ENCODE measurements at regions not wholly inside any gene's neighbourhood (a gene's known extent, or its start where the extent isn't known, plus 50 kb on each side); places are given as distances from the start of the nearest gene placed in this dataset.
"Not testable (repeated sequence)": the region's sequence is repeated elsewhere in the genome, so short reads cannot be mapped to it uniquely, and the experiment has no call there.

GRCh38 chr14:54033285-54033684 lies 76.7 kb upstream of the BMP4 start:
- H3K4me1 Mint-ChIP-seq; H3K4me3 Mint-ChIP-seq; H3K27me3 Mint-ChIP-seq (ENCODE audit: low read depth in 3 of 3); H4K20me1 ChIP-seq (ENCODE audit: insufficient read depth, low read length); H3K27ac Mint-ChIP-seq; H3K9ac ChIP-seq (ENCODE audit: insufficient read depth, low read length, poor library complexity, severe bottlenecking); H3K79me2 ChIP-seq (ENCODE audit: insufficient read depth, low read length); H3K27ac ChIP-seq (ENCODE audit: low read depth in 1 of 2, low read length in 2 of 2); H3K4me3 ChIP-seq (replicated peaks in 1 of 3; ENCODE audit: low read depth in 2 of 3, low read length in 3 of 3); H3K36me3 Mint-ChIP-seq; intact Hi-C loops (cut with micrococcal nuclease); H2AFZ ChIP-seq (ENCODE audit: insufficient read depth, low read depth, low read length, poor library complexity, severe bottlenecking); H3K4me2 ChIP-seq (replicated peaks; ENCODE audit: extremely low read depth, low read length, poor library complexity, severe bottlenecking); H3K36me3 ChIP-seq (replicated peaks in 1 of 2; ENCODE audit: control insufficient read depth in 1 of 2, insufficient read depth in 2 of 2, low read length in 2 of 2); DNase-seq; H3K27me3 ChIP-seq (ENCODE audit: control insufficient read depth in 2 of 2, insufficient read depth in 2 of 2, low read length in 2 of 2); H3K4me1 ChIP-seq (ENCODE audit: control insufficient read depth in 1 of 2, insufficient read depth in 2 of 2, low read length in 2 of 2): not testable (repeated sequence)
- peaks cover 5 to 12% of the 10 kb centered on the region in 2 donors for H3K9me3 ChIP-seq (replicated peaks in 1 of 2; ENCODE audit: control insufficient read depth in 1 of 2, insufficient read depth in 1 of 2, low read length in 2 of 2)
- 90% methylated on average over 5 of the region's 7 CpGs for WGBS (ENCODE audit: insufficient coverage)
- H3K9me3 Mint-ChIP-seq = peaks cover 3 to 33% (median 13%) of the 10 kb centered on the region in 7 donors

- no peaks in the 10 kb centered on the region for H3K36me3 Mint-ChIP-seq
- Histone ChIP-seq H3K9ac (ENCODE audit: insufficient read depth, low read length, poor library complexity, severe bottlenecking) (no peak overlapping the region), H3K4me3 (replicated peaks in 1 of 3; ENCODE audit: low read depth in 2 of 3, low read length in 3 of 3) (no peak overlapping the region), H3K79me2 (ENCODE audit: insufficient read depth, low read length) (no peaks in the 10 kb centered on the region), H3K9me3 (replicated peaks in 1 of 2; ENCODE audit: control insufficient read depth in 1 of 2, insufficient read depth in 1 of 2, low read length in 2 of 2) (peaks cover 0 to 5% of the 10 kb centered on the region in 2 donors), H3K36me3 (replicated peaks in 1 of 2; ENCODE audit: control insufficient read depth in 1 of 2, insufficient read depth in 2 of 2, low read length in 2 of 2) (no peaks in the 10 kb centered on the region), H3K27me3 (ENCODE audit: control insufficient read depth in 2 of 2, insufficient read depth in 2 of 2, low read length in 2 of 2) (no peaks in the 10 kb centered on the region), H3K4me2 (replicated peaks; ENCODE audit: extremely low read depth, low read length, poor library complexity, severe bottlenecking) (no peak overlapping the region), H3K27ac (ENCODE audit: low read depth in 1 of 2, low read length in 2 of 2) (no peak overlapping the region), H3K4me1 (ENCODE audit: control insufficient read depth in 1 of 2, insufficient read depth in 2 of 2, low read length in 2 of 2) (no peaks in the 10 kb centered on the region), H2AFZ (ENCODE audit: insufficient read depth, low read depth, low read length, poor library complexity, severe bottlenecking) (no peak overlapping the region), H4K20me1 (ENCODE audit: insufficient read depth, low read length) (no peaks in the 10 kb centered on the region)
- H3K9me3 Mint-ChIP-seq = peaks cover 2 to 16% (median 6%) of the 10 kb centered on the region in 7 donors
- DNase-seq = no peak
- H3K27me3 Mint-ChIP-seq (ENCODE audit: low read depth in 3 of 3) = peaks cover 0 to 2% (median 2%) of the 10 kb centered on the region in 3 donors
- no peaks in the 10 kb centered on the region for H3K4me1 Mint-ChIP-seq
- intact Hi-C loops (cut with micrococcal nuclease) = no loop called here
- no peak overlapping the region for H3K4me3 Mint-ChIP-seq
- H3K27ac Mint-ChIP-seq = no peak overlapping the region
- WGBS (ENCODE audit: insufficient coverage) = 100% methylated on average over 1 of the region's 1 CpG
- no peak for TF ChIP-seq CTCF (IDR thresholded peaks at IDR 0.05)
These were observed 82.1 kb upstream of the BMP4 start for GRCh38 chr14:54038724-54039123.

Measured in CD14-positive monocyte (primary cell).